Adrenal gland (tissue), 9 donors: ENCODE measurements at regions not wholly inside any gene's neighbourhood (a gene's known extent, or its start where the extent isn't known, plus 50 kb on each side); places are given as distances from the start of the nearest gene placed in this dataset.

Experiments
- DNase-seq, 7 donors: peaks; one replicate each; pipeline ENCODE4 v3.0.0-alpha.2; 2019 to 2020
- H3K27ac ChIP-seq, 5 donors: fragments of 200-600 bp; sonication (generic) in 4 of 5; 1 replicate in 3 of 5; 2 replicates in 2 of 5; pipeline versions ENCODE4 v1.5.1 to v1.8.0; 2016 to 2020; ENCODE audit warnings: mild to moderate bottlenecking in 1 of 5
- H3K27me3 ChIP-seq: fragments of 200-600 bp; 2 replicates; pipeline ENCODE4 v1.8.0; 2021
- H3K36me3 ChIP-seq, 2 donors: fragments of 200-600 bp; replicated peaks in 1 of 2; 1 replicate in 1 of 2; 2 replicates in 1 of 2; pipeline versions ENCODE4 v1.5.1 to v1.8.0; 2018 to 2022
- H3K4me1 ChIP-seq, 2 donors: fragments of 200-600 bp; replicated peaks in 1 of 2; 1 replicate in 1 of 2; 2 replicates in 1 of 2; pipeline versions ENCODE4 v1.5.1 to v1.8.0; 2018 to 2021
- H3K4me3 ChIP-seq, 4 donors: fragments of 200-600 bp; sonication (generic) in 3 of 4; one replicate each; pipeline ENCODE4 v1.5.1; 2016 to 2018
- H3K9me3 ChIP-seq, 3 donors: fragments of 200-600 bp; sonication (generic) in 1 of 3; replicated peaks in 1 of 3; 1 replicate in 2 of 3; 2 replicates in 1 of 3; pipeline versions ENCODE4 v1.5.1 to v1.8.0; 2016 to 2021
- POLR2A ChIP-seq, 2 donors: fragments of 450-650 bp; IDR thresholded peaks; one replicate each; pipeline ENCODE4 v1.6.1; 2017; ENCODE audit warnings: antibody characterized with exemption in 2 of 2, mild to moderate bottlenecking in 2 of 2, moderate library complexity in 1 of 2
- WGBS, 4 donors: extraction: QIAGEN DNeasy Blood & Tissue Kit in 2 of 4; methylation state at CpG; one replicate each; pipeline versions ENCODE4 v1.1.5 to v1.1.7; 2013 to 2017; 5-methylcytosine and 5-hydroxymethylcytosine counted together
- intact Hi-C, 2 donors: fragments of 100-400 bp; cut with DNase I; formaldehyde crosslinking; loops; one replicate each; pipeline versions ENCODE4 v1.14.1 to v1.15.0; 2022 to 2023
- TF ChIP-seq, protein P1 (sequence below), 6 experiments: fragments of 450-650 bp in 4 of 6; fragments of 200-600 bp in 2 of 6; sonication (generic) in 1 of 6; IDR thresholded peaks; 1 replicate in 5 of 6; 2 replicates in 1 of 6; pipeline versions ENCODE4 v1.5.1 to v1.8.0; 2016 to 2021; ENCODE audit warnings: antibody characterized with exemption in 6 of 6, mild to moderate bottlenecking in 2 of 6, moderate library complexity in 1 of 6
- donor health status: healthy with polysubstance abuse.
- donor health status: Bipolar disorder and iron deficiency.
- donor health status: DM: yes; HTN: yes; CAD: no.
- donor health status: DM: no; HTN: no; CAD: no.
- donor health status: DM: no; HTN: no; CAD: no.

GRCh38 chr2:183925281-183925680 is 673.0 kb upstream of the ZNF804A start:
- H3K4me1 ChIP-seq: no peaks in the 10 kb centered on the region
- H3K36me3 ChIP-seq: no peaks in the 10 kb centered on the region
- TF ChIP-seq POLR2A (IDR thresholded peaks at IDR 0.05): no peak
- TF ChIP-seq, protein P1, sequence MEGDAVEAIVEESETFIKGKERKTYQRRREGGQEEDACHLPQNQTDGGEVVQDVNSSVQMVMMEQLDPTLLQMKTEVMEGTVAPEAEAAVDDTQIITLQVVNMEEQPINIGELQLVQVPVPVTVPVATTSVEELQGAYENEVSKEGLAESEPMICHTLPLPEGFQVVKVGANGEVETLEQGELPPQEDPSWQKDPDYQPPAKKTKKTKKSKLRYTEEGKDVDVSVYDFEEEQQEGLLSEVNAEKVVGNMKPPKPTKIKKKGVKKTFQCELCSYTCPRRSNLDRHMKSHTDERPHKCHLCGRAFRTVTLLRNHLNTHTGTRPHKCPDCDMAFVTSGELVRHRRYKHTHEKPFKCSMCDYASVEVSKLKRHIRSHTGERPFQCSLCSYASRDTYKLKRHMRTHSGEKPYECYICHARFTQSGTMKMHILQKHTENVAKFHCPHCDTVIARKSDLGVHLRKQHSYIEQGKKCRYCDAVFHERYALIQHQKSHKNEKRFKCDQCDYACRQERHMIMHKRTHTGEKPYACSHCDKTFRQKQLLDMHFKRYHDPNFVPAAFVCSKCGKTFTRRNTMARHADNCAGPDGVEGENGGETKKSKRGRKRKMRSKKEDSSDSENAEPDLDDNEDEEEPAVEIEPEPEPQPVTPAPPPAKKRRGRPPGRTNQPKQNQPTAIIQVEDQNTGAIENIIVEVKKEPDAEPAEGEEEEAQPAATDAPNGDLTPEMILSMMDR (IDR thresholded peaks at IDR 0.05): no peak
- no peaks in the 10 kb centered on the region for H3K27me3 ChIP-seq
- intact Hi-C loops: no loop called here
- no peak overlapping the region for H3K4me3 ChIP-seq
- H3K9me3 ChIP-seq: no peaks in the 10 kb centered on the region
- H3K27ac ChIP-seq: no peak overlapping the region
- 86 to 91% (median 88%) methylated on average over 1 of the region's 1 CpG for WGBS, 4 donors
- DNase-seq: no peak

GRCh38 chr2:183926433-183926832 is 671.9 kb upstream of the ZNF804A start:
- Histone ChIP-seq H3K4me1 (no peaks in the 10 kb centered on the region), H3K27ac (no peak overlapping the region), H3K4me3 (no peak overlapping the region), H3K36me3 (no peaks in the 10 kb centered on the region), H3K27me3 (no peaks in the 10 kb centered on the region), H3K9me3 (no peaks in the 10 kb centered on the region)
- DNase-seq: no peak
- 53 to 76% (median 72%) methylated on average over 1 of the region's 1 CpG for WGBS, 4 donors
- intact Hi-C loops: no loop called here
- TF ChIP-seq, protein P1 (IDR thresholded peaks at IDR 0.05): no peak
- no peak for TF ChIP-seq POLR2A (IDR thresholded peaks at IDR 0.05)

GRCh38 chr2:183927406-183928325 is 670.7 kb upstream of the ZNF804A start:
- no peaks in the 10 kb centered on the region for H3K27me3 ChIP-seq
- H3K4me3 ChIP-seq: no peak overlapping the region
- WGBS, 4 donors: 54 to 84% (median 76%) methylated on average over 4 of the region's 4 CpGs
- intact Hi-C loops: no loop called here
- no peak overlapping the region for H3K27ac ChIP-seq
- no peak for DNase-seq
- no peaks in the 10 kb centered on the region for H3K4me1 ChIP-seq
- H3K36me3 ChIP-seq: no peaks in the 10 kb centered on the region
- no peaks in the 10 kb centered on the region for H3K9me3 ChIP-seq
- TF ChIP-seq POLR2A (IDR thresholded peaks at IDR 0.05): no peak

DNA sequence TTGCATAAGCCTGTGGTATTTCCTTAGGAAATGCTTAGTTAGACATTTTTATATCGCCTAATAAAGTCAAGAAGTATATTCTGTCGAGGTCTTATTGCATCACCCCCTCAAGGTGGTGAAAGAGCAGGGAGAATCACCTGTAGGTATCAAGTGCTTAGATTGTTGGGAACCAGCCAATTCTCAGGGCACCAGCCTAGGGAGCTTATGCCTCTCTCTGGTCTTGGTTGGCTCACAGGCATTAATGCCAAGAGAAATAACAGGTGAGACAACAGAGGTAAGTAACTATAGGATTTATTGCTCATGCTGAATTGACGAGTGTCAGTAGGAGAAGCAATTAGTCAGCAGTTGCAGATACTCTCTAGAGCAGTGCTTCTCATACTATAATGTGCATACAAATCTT is 663.3 kb upstream of the ZNF804A start:
- Histone ChIP-seq H3K9me3 (peaks cover 0 to 7% (median 0%) of the 10 kb centered on the region in 3 donors), H3K4me1 (no peaks in the 10 kb centered on the region), H3K36me3 (no peaks in the 10 kb centered on the region), H3K27ac (no peak overlapping the region), H3K27me3 (no peaks in the 10 kb centered on the region), H3K4me3 (no peak overlapping the region)
- WGBS, 4 donors: 58 to 77% (median 72%) methylated on average over 3 of the region's 3 CpGs
- intact Hi-C loops: no loop called here
- TF ChIP-seq, protein P1 (IDR thresholded peaks at IDR 0.05): no peak
- TF ChIP-seq POLR2A (IDR thresholded peaks at IDR 0.05): no peak
- no peak for DNase-seq

- no peaks in the 10 kb centered on the region for H3K4me1 ChIP-seq
- no peak for DNase-seq
Observed at GRCh38 chr2:183937220-183937619, 661.1 kb upstream of the ZNF804A start.

More at GRCh38 chr2:183937220-183937619, 661.1 kb upstream of the ZNF804A start:
- Histone ChIP-seq H3K27me3 (no peaks in the 10 kb centered on the region), H3K4me3 (no peak overlapping the region), H3K36me3 (no peaks in the 10 kb centered on the region), H3K9me3 (peaks cover 0 to 7% (median 0%) of the 10 kb centered on the region in 3 donors), H3K27ac (no peak overlapping the region)
- TF ChIP-seq POLR2A (IDR thresholded peaks at IDR 0.05): no peak
- TF ChIP-seq, protein P1 (IDR thresholded peaks at IDR 0.05): no peak
- intact Hi-C loops: no loop called here
- 78 to 86% (median 82%) methylated on average over 2 of the region's 2 CpGs for WGBS, 4 donors
